Iris pigment epithelial cell (primary cell): ENCODE measurements at regions not wholly inside any gene's neighbourhood (a gene's known extent, or its start where the extent isn't known, plus 50 kb on each side); places are given as distances from the start of the nearest gene placed in this dataset.
"Not testable (repeated sequence)": the region's sequence is repeated elsewhere in the genome, so short reads cannot be mapped to it uniquely, and the experiment has no call there.

Experiments used
- DNase-seq: peaks from one replicate; pipeline ENCODE4 v3.0.0-alpha.2; 2011; ENCODE audit warnings: low read depth

DNA sequence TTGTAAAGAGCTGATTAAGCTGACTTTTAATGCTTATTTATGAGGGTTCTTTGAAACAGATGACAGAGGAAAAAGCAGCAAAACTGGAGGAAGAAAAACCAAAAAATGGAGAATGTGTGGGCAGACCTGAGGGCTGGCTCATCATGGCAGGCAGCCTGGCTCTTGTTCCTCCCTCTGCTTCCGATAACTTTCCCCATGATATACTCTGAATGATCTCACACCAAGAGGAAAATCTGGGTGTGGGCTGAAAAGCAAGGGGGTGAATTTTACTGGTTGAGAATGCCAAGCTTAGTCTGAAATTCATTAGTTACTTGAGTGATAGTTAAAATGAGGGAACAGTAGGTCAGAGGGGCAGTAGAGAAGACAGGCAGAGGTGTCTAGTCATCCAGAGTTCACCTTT, 330.1 kb upstream of the PRICKLE1 start:
- no peak for DNase-seq

DNA sequence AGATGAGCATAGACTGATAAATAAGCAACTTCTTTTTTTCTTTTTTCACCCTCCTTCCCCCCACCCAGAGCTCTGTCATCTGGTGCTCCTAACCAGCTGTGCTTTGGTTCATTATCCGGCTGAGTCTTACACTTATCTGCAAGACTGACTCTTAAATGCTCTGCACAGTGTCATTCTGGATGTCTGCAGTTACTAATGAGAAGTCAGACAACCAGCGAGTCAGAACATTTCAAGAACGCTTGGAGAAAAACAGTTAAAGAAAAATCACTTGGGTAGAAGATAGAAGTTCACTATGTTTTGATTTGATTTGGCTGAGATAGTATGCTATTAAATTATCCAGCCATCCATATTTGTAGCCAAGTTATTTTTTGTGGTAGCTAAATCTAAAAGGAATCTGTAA, 328.9 kb upstream of the PRICKLE1 start:
- DNase-seq = no peak

DNA sequence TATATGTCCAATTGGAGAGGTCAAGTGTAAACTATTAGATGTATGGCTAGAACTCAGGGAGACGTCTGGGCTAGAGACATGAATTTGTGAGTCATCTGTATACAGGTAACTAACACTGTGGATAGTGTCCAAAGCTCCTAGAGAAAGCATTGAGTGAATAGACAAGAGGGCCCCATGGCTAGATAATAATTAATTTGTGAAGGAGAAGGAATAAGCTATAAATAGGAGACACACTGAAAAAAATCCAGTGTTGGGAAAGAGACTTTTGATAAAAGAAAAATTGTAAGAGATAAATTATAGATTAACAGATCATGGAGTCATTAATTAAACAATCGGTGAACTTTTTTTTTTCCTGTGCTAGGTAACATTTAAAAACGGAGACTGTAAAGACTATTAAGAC, 326.6 kb upstream of the PRICKLE1 start:
- no peak for DNase-seq

DNA sequence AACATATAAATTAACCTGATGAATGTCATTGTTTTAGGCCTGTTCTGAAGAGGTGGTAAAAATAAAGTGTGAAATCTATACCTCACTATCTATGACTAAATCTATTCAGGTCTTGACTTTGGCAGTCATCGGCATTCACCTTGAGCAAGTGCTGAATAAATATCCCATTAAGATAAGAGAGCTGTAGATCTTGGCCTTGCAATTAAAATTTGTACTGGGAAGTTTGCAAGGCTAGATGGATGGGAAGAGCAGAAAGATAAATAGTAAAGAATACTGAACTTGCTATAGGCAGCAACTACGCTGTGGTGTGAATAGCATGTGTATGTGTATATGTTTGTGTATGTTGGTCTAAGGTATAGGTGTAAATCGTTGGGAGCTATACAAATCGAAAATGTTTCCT, 325.9 kb upstream of the PRICKLE1 start:
- no peak for DNase-seq

DNA sequence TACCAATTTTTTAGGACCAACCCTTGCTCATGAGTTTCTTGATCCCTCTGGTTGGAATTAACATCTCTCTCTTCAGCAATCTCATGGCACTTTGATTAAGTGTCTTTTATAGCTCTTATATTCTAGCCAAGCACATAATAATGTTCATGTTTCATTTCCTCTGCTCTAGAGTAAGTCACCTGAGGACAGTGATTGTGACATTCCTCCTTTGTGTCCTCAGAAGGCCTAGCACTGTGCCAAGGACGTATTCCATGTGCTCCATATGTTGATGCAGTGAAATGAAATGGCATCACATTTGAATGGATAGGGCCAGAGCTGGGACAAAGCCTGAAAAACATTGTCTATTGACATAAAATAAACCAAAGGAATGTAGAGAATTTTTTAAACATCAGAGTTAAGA, 322.8 kb upstream of the PRICKLE1 start:
- peak; percentile 2 for DNase-seq

DNA sequence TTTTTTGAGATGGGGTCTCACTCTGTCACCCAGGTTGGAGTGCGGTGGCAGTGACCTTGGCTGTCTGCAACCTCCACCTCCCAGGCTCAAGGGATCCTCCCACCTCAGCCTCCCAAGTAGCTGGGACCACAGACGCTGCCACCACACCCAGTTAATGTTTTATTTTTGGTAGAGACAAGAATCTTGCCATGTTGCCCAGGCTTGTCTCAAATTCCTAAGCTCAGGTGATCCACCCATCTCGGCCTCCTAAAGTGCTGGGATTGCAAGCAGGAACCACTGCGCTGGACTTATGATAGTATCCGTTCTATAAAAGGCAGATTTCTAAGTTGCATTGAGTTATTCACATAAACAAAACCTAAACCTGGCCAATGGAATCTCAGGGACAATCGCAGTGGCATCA, 321.1 kb upstream of the PRICKLE1 start:
- DNase-seq = no peak

DNA sequence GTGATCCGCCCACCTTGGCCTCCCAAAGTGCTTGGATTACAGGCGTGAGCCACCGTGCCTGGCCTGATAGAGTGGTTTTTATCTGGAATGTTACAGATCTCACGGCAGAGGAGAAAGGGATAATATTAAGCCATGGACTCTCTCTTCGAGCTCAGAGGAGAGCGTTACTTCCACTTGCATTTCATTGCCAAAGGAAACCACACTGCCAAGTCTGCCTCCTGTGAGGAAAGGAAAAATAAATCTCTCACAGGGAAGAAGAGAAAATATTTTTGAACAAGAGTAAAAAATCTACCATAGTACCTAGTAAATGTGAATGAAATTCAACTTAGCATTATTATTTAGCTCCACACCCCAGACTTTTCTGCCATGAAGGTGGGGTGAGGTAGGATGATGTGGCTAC, 319.2 kb upstream of the PRICKLE1 start:
- DNase-seq = no peak

DNA sequence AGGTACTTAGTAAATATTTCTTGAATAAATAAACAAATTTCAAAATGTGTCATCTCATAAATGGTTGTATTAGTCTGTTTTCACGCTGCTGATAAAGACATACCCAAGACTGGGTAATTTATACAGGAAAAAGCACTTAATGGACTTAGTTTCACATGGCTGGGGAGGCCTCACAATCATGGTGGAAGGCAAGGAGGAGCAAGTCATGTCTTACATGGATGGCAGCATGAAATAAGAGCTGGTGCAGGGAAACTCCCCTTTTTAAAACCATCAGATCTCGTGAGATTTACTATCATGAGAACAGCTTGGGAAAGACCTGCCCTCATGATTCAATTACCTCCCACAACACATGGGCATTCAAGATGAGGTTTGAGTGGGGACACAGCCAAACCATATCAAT, 317.3 kb upstream of the PRICKLE1 start:
- not testable (repeated sequence) for DNase-seq

DNA sequence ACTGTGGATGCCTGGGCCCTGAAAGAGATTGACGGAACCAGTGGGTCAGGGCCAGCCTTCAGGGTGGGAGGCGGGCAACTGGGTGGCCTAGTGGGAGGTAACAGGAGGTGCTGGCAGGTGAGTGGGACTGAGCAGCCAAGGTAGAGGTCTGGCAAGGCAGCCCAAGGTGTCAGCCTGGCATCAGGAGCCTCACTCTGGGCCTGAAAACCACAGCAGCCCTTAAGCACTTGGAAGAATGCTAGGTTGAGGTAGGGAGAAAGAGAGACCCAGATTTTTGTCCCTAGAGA, 315.8 kb upstream of the PRICKLE1 start:
- DNase-seq = no peak

DNA sequence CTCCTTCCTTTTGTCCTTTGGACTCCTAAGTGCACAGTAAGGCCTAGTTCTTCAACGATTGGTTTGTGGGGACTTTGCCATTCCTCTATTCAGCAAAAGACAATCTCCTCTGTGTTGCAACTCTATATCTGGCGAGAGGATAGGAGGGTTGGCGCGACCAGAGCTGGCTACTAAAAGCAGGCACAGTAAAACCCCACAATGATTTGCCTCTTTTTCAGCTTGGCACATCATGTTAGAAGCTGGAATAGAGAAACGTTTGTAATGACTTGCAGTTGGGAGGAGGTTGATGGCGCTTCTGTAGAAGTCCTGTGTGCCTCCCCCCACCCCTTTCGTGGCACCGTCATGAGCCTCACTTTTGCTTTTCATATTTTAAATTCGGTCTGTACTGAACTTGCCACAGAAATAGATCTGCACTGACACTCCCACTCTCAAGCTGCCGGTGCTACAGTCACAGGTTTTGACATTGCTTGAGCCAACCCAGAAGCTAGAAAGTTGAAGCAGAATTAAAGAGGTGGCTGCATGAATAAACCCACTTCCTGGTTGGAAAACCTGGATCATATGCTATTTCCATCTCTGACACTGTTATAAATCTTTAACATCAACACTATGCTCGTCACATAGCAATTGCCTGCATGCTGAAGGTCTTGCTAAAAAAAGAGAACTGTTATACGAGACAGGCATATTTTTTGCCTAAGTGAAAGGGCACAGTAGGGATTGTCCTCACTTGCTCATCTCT, 315.3 kb upstream of the PRICKLE1 start:
- no peak for DNase-seq

DNA sequence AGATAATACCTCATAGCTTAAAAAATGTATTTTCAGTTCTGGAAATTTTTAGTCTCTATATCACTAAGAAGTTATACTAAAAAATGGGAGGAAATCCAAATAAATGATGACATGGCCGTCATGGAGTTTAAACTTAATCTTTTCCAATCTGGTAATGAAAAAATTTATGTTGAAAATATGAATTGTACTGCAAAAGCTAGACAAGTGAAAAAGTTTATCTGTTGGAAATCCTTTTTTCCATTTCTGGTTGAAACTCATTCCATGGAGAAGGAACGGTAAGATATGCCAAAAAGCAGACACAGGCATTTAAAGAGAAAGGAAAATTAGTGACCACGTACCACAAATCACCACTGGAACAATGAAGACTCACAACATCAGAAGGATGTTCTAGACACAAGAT, 314.2 kb upstream of the PRICKLE1 start:
- no peak for DNase-seq

DNA sequence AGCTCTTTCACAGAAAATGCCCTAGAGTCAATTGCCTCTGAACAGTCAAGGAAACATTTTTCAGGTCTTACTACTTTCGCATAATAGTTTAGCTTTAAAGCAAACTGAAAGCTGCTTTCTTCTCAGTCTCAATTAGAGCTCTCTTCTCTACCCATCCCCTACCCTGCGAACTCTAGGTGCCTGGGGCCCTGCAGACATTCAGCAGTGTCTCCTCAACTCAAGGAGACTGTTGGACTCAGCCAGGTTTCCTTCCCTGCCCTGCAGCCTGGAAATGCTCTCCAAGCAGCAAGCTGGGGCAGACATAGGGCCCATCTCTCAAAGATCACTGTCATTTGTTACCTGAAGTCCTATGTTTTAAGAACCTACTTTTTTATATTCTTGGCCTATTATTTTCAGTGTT, 312.5 kb upstream of the PRICKLE1 start:
- no peak for DNase-seq

DNA sequence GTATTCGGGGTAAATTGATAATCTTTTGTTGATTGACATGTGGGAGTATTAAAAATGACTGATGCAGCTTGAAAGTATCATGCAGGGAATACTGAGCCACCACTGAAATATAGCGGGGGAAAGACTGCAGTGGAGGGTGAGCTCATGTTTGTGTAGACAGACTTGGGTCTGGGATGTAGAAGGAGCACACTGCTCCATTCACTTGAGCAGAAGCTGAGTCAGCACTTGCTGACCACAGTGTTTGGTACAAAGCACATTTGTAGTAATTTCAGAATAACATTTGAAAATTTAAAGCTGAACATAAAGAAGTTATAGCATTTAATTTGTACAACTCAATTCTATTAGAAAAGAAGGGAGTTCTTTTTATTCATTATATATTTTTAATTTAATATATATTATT, 304.3 kb upstream of the PRICKLE1 start:
- peak; percentile 16 for DNase-seq

DNA sequence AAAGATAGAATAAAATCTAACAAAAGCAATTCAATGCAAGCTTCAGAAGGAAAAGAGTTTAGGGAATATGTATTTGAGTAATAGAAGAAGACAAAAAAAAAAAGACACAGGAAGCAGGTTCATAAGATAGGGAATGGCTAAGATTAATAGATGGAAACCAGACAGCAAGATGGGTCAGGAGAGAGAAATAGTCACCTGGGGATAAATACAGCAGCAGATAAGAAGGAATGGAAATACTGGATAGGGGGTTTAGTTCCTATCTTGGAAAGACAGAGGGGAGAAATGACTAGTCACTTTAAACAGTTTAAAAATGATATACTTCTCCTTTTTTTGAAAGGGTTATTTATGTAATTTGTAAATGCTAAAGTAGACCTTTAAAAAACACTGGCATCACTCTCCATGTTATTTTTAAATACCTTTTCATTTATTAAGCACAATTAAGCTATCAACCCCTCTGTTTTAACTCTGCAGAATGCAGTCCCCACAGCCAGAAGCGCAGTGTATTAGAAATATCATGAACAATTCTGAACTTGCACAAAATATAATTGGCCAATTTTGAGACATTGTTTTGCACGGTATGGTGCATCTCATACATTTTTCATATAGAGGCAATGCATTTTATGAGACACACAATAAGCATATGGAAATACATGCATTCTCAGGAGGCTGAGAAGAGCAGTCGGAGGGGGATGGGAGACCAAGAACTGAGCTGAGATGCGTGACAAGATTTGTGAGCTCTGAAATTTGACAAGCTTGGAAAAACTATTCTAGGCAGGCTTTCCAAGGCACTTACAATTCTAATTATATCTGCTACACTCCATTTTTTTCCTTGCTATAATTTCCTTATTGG, 303.4 kb upstream of the PRICKLE1 start:
- no peak for DNase-seq

DNA sequence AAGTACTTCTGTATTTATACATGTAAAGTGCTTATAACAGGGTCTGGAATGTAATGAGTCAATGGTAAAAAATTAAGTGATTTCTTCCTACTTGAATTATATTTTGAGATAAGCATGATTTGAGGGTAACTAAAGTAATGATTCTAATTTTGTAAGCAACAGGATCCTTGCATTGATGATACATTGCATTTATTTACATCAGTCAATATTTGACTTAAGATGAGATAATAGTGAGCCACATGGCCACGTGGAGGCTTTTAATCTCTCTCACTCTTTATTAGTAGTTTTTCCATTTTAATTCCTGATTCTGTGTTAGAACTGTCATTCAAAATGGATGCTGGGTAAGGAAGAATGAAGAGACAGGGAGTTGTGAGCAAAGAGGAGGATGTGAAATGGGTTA, 298.1 kb upstream of the PRICKLE1 start:
- peak; percentile 19 for DNase-seq

DNA sequence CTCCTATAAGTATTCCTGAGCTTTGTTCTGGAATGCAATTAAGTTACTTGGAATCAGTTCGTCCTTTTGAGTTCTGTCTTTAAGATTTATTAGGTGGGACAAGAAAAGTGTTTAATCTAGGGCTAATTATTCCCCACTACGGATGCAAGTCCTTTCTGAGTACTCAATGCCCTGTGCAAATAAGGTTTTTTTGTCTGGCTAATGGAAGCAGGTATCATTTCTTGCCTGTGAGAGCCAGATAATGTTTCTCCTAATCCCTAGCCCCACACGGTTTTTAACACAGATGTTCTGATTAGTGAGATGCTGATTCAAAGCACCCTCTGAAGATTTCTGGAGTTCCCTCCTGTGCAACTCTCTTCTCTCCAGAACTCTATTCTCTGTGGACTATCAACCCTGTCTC, 296.6 kb upstream of the PRICKLE1 start:
- no peak for DNase-seq

DNA sequence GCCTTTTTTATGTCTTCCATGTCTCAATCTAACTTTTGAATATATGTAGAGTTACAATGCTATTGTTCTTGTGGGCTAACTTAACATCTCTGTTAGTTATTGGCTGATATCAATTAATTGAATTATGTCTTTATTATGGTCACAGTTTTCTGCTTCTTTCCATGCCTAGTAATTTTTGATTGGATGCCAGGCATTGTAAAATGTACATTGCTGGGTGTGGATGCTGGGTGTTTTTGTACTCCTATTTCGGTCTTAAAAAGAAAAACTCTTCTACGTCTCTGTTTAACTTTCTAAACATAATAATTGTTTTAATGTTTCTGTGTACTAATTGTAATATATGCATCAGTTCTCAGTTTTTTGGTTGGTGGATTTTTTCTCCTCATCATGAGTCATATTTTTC, 296.1 kb upstream of the PRICKLE1 start:
- no peak for DNase-seq

DNA sequence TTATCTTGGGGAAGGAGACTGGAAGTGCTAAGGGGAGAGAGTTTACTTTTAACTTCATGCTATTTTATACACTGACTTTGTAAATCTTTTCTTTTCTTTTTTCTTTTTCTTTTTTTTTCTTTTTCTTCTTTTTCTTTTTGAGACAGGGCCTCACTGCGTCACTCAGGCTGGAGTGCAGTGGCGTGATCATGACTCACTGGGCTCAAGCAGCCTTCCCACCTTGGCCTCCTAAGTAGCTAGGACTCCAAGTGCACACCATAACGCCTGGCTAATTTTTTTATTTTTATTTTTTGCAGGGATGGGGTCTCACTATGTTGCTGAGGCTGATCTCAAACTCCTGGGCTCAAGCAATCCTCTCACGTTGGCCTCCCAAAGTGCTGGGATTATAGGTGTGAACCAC, 294.6 kb upstream of the PRICKLE1 start:
- DNase-seq = no peak

DNA sequence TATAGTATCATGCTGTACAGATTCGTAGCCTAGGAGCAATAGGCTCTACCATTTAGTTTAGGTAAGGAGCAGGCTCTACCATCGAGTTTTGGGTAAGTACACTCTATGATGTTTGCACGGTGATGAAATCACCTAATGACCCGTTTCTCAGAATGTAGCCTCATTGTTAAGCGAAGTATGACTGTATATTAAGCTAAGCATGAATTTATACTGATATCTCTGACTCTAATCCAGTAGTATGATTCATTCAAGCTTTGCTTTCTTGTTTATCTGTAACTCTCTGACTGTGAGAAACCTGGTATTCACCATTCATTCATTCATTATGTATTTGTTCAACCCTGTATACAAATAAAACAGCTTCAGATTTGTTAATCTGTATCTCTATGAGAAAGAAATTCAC, 283.9 kb upstream of the PRICKLE1 start:
- DNase-seq = peak; percentile 51

DNA sequence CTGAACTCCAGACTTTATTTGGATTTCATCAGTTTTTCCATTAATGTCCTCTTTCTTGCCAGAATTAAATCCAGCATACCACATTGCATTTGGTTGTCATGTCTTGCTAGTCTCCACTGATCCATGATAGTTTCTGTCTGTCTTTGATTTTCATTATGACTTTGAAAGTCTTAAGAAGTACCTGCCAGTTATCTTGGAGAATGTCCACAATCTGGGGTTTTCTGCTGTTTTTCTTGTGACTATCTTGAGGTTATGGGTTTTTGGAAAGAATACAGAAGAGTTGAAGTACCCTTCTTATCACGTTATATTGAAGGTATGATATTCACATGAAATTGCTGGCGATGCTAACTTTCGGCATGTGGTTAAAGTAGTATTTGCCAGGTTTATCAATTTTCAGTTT, 282.3 kb upstream of the PRICKLE1 start:
- no peak for DNase-seq

DNA sequence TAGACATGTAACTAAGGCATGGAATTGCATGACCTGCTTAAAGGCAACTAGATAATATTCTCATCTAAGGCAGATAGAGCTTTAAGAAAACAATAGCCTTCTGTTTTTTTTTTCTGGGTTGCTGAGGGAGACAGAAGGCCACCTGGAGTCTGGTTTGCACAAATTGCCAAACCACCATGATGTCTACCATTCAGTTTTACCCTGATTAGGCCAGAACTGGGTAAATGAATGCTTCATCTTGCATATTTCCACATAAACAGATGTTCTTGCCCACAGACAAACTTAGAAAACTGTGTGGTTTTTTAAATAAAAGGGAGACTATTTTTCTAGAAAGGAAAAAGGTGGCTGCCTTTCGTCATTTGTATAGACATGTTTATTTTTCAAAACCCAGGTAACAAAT, 278.7 kb upstream of the PRICKLE1 start:
- DNase-seq = no peak

DNA sequence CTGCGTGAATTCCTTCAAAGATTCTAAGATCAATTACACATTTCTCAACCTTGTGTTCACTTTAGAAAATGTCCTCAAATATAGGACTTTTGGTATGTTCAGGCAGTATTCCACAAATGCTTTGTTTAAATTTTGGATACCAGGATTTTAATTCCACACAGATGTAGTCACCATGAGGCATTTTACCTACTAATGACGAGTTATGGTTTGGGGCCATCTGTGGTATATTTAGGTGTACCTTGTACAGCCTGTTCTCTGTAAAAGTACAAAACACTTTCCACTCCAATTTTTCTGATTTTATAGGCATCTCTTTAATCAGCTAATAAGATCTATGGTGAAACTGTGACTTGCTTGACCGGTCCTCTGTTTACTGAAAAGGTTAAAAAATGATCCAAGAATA, 275.7 kb upstream of the PRICKLE1 start:
- no peak for DNase-seq

DNA sequence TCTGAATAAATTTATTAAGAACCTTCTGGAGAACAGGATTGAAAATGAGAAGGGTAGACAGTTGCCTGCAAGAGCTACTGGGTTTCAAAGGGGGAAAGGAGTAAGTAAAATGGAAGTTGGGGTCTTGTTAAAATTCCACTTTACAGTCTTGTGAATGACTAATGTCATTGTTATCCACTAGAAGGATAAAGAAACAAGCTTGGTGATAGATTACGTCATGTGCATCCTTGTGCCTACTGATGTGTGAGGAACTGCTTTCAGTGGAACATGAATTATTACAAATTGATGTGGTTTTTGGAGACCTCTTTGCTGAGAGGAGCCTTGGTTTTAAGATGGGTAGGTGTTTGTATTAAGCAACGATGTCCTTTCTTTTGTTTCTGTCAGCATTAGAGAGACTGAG, 272.5 kb upstream of the PRICKLE1 start:
- peak; percentile 37 for DNase-seq

DNA sequence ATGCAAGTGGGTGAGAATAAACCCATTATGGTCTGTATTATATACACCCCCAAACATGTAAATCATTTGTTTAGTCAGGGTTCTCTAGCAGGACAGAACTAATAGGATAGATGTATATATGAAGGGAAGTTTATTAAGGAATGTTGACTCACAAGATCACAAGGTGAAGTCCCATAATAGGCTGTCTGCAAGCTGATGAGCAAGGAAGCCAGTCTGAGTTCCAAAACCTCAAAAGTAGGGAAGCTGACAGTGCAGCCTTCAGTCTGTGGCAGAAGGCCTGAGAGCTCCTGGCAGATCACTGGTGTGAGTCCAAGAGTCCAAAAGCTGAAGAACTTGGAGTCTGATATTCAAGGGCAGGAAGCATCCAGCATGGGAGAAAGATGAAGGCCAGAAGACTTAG, 270.8 kb upstream of the PRICKLE1 start:
- DNase-seq = not testable (repeated sequence)
